HG02798 (cell line): ENCODE measurements at regions not wholly inside any gene's neighbourhood (a gene's known extent, or its start where the extent isn't known, plus 50 kb on each side); places are given as distances from the start of the nearest gene placed in this dataset.

ENCODE experiments used
- ATAC-seq: cut with Tn5 transposase; IDR thresholded peaks from one replicate; pipeline ENCODE4 v1.9.1; 2021; ENCODE audit warnings: mild to moderate bottlenecking; ENCODE audit not compliant: unreplicated experiment, poor library complexity

DNA sequence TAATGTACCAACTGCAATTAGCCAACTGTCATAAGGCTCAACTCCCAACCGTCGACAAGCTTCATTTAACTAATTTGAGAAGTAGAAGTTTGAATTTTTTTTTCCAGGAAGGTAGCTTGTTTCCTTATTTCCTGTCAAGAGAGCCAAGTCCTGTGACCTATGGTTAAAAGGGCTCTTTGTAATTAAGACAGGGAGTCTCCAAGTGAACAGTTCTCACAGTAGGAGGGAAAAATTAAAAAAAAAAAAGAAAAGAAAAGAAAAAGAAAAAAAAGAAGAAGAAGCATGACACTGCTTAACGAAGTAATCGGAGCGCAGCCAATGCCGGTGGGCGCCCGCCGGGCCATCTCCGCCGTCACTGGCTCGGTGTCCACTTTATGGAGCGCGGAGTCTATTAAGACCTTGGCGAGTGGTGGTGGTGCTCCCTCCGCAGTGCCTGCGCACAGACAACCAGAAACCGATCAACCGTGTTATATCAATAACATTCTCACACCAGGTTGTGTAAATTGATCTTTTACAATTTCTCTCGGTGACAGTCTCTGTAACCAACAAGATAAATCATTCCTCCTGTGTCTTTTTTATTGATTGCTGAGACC, 197.2 kb upstream of the POU3F3 start:
- no peak for ATAC-seq

DNA sequence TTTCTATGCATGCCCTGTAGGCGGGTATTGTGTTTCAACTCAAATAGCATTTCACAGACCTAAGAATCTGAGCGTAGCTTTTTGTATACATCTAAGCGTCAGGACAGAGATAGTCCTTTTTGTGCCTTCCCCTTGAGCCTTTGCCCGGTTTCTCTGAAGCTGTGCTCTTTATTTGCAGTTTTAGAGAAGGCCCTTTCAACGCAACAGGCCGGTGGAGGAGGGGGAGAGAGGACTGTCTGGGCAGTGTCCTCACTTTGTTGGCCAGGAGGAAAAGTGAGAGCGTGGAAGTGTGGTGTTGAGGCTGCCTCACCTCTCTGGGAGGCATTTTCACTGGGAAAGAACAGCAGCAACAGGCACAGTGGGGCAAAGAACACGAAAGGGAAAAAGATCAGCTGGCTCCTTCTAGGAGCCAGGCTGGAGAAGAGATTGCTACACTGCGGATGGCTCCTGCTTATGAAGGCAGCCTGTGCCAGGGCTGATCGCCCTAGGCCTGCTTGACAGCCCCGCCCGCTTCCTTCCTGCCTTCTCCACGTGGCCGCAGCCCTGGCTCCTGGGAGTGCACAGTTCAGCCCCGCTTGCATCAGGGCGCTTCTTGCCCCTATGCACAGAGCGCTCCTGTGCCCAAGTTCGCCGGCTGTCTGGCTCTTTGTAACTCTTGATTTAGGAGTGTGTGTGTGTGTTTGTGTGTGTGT, 195.6 kb upstream of the POU3F3 start:
- ATAC-seq, result no peak

DNA sequence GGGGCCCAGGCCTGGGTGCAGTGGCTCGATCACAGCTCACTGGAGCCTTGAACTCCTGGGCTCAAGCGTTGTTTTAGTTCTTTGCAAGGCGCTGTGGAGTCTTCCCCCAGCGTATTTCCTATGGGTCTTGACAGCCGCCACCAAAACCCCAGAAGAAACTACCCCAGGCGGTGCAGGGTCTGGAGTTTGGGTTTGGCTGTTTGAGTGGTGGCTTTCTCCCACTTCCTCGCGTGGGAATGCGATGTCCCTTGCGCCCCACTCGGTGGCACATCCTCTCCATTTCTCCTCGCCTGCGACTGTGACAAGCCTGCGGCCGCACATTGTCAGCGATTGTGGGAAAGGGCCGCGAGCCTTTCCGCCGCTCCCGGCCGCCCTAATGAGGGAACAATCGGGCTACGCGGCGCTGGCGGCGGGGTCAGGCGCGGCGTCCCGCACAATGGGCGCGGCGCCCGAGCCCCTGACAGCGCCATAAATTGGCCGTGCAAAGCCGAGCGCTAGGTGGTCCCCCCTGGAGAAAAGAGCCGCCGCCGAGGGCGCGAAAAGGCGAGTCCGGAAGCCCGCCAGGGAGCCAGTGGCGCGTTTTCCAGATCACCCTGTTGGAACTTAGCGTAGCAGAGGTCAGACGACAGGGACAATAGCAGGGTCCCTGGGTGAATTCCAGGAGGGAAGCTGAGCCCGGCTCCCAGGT, 194.9 kb upstream of the POU3F3 start:
- ATAC-seq, result no peak

DNA sequence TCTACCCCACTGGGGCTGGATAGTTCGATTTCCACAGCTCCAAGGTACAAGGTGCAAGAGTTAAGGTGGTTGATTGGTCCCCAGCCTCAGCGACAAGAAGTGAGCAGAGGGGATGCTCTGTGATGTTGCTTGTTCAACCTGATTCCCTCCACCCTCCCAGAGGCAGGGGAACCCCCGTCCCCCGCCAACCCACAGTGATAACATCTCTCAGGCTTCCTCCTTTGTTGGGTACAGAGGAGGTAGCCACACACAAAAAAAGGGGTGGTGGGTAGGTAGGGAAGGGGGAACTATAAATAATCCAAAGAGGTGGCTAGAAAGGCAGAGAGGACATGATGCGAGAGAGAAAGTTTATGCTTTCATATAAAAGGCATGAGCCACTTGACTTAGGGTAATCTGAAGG, 192.9 kb upstream of the POU3F3 start:
- no peak for ATAC-seq

DNA sequence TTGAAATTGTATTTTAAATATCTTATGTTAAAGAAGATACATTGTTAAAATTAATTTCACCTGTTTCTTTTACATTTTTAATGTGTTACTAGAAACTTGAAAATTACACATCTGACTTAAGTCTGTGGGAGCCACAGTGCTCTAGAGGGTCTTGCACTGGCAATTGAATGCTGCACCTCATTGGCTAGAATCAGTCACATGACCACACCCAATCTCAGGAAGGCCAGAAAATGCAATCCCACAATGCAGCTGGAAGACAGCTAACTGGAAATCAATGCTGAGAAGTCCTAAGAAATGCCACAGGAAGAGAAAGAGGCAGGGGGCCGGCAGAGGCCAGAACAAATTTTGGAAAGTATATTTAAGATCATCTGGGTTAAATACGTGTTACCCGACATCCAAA, 189.2 kb upstream of the POU3F3 start:
- ATAC-seq, result no peak

DNA sequence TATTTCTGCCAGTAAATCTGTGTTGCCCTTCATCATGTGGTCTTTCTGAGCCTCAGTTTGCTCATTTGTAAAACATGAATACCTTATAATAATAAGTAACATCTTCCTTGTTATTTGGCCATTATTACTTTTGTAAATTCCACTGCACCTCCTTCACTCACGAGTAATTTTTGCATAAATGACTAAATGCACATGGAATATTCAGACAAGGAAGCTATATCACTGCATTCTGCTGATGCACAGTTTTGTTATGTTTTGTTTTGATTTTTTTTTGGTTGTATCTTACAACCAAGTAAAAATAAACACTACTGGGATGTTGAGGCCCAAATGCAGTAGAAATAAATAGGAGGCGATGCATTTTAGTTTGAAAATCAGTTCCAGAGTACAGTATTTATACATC, 185.3 kb upstream of the POU3F3 start:
- no peak for ATAC-seq

DNA sequence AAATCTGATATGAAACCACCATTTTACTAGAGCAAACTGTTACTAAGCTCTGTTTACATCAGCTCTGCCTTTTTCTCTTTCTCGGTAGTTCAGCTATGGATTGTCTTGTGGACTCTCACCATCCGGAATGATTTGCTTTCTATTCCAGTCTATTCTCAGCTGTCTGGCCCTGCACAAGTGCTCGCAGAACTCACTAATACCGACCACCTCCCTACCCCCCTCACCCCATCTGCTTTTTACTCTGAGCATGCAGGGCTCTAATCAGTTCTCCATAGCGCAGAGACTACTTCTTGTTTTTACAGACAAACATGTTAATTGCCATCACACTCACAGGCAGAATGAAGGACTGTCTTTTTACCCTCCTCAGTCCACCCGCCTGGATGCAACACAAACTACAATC, 180.7 kb upstream of the POU3F3 start:
- ATAC-seq, result no peak

DNA sequence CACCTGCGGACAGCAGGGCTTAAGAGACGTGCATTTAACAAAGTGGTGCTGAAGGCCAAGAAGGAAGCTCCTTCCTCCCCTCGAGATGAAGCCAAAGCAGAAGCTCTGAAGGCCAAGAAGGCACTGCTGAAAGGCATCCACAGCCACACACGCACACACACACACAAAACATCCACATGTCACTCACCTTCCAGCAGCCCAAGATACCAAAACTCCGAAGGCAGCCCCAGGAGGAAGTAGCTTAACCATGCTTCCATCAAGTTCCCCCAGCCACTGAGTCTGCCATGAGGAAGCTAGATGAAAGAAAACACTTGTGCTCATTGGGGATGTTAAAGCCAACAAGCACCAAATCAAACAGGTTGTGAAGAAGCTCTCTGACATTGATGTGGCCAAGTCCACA, 175.7 kb upstream of the POU3F3 start:
- no peak for ATAC-seq

DNA sequence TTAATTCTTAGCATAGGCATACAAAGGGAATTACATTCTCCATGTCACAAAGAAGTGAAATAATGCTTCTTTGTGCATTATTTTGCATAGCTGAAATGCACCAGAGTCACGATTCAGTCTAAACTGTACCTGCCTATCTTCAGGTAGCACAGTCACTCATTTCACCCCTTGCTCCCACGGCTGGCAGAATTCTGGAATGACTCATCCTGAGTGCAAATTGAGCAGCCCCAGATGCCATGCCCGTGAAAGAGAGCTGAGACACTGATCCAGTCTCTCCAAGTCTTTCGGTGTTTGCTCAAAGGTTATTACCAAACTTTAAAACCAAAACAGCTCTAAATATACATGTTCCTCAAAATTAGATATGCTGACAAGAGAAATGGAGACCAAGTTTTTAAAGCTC, 168.3 kb upstream of the POU3F3 start:
- ATAC-seq, result no peak

DNA sequence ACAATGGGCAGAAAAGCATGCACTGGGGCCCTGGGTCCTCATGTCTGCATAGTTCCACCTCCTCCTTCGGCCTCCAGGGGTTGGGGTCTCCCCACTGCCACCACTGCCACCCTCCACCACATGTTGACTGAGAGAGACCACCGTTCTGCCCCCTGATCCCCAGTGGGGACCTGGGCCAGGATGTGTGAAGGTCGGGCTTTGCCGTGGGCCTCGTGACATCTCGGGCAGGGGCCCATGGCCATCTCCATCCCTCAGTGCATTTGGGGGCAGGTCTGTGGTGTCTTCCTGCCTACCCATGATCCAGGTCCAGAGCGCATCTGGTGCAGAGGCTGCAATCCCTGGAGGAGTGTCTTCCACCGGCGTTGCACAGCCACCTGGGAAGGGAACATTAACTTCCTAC, 166.8 kb upstream of the POU3F3 start:
- no peak for ATAC-seq

DNA sequence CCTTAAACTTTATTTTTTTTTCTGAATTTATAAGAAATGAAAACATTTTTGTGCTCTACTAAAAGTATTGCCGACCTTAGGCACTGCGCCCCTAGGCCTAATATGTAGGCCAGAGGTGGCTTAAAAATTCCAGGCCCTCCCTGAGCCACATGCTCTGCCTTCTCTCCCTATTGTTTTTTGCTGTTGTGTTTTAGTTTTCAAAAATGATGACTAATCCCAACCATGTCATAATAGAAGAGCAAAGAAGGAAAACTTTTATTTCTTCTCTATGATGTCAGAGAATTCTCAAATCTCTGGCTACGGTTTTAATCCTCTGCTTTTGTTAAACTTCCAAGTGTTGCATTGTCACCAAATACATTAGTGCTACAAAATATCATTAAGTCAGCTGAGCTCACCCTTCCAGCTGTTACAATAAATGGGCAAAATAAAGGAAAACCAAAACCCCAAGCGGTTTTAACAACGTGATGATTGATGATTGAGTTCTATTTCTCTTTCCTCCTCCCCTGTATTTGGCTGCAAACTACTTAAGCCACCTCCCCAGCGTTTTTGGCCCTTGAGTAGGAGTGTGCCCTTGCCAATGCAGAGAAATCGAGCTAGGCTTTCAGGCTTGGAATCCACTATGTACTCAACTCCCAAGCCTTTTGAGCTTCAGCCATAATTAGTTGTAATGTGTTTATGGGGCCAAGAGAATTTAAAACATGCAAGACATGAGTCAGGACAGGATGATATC, 163.5 kb upstream of the POU3F3 start:
- ATAC-seq, result no peak

DNA sequence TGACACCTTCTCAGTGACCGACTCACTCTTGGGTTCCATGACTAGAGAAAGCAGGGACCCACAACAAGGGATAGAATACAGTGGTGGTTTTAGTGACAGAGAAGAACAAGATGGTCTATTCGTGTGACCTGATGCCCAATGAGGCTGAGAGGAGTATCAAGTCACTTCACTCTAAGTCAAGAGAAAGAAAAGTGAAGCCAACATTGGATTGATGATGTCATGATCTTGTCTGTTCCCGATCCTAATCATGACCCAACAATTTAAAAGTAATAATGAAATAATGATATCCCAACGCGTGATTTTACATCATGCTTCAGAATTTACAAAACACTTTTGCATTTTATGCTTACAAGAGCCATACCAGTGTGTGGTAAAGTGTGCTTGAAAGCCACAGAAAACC, 155.6 kb upstream of the POU3F3 start:
- no peak for ATAC-seq

DNA sequence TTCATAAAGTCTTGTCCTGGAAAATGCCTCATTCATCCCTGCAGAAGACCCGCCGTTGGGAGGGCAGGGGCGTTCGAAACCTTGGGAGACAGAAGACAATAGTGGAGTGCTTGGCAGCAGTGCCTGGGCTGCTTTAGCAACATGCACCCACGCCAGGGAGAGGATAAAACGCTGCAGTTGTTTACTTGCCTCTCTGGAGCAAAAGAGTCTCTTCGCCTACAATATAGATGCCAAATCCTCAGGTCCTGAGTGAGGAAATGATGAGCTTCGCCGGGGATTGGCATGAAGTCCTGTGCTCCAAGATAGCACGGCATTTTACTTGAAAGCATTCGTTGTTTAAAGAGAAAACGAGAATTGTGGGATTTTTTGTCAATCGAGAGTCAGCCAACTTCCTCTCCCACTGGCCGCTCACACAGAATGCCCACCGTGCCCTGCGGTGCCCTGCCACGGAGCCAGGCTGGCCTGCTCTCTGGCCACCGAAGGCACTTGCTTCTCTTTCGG, 152.5 kb upstream of the POU3F3 start:
- ATAC-seq, result no peak

DNA sequence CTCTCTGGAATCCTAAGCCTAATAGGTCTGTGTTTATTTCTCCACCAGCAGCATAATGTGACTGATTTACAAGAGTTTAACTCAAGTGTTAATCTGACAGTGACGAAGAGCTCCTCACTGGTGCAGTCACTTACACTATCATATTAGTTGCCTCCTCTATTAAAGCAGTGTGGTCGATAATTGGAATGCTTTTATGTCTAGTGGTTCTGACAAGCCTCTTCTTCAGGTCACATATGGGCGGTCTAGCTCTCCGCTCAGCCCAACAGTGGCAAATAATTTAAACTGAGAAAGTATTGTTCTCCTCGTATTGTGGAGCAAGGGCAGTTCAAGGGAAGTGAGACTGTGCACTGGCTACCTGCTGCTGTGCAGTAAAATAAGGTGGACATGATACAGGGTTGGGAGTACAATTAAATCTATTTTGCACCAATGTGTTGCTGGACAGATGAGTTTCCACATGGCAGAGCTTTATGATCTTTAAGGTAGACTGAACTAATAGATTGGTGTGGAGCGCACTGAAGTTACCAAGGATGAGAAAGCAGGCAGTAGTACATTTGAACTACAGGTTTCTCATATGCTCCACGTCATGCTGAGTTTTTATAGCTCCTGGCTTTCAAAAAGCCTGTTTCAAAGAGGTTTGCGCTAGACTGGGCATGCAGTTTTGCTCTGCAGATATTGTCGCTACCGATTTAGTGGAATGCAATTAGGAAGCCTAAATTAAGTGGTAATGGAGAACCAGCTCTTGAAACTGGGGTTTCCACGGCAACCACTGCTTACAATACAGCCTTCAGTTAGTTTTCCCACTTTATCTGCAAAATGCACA, 151.7 kb upstream of the POU3F3 start:
- no peak for ATAC-seq

DNA sequence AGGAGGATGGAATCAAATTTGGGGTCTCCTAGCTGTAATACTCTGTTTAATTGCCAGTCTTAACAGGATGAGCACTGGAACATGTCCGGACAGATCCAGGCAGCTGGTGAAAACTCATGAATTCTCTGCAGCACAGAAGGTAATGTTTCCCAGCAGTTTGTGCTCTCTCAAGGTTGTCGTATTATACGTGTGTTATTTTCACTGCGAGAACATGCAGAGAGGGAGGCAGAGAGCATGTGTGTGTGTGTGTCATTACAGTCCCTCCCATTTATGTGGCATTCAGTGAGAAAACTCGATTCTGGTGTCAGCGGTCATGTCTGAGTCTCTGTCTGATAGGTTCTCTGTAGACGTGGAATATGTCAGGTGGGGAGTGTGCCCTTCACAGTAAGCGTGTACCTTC, 150.2 kb upstream of the POU3F3 start:
- no peak for ATAC-seq

DNA sequence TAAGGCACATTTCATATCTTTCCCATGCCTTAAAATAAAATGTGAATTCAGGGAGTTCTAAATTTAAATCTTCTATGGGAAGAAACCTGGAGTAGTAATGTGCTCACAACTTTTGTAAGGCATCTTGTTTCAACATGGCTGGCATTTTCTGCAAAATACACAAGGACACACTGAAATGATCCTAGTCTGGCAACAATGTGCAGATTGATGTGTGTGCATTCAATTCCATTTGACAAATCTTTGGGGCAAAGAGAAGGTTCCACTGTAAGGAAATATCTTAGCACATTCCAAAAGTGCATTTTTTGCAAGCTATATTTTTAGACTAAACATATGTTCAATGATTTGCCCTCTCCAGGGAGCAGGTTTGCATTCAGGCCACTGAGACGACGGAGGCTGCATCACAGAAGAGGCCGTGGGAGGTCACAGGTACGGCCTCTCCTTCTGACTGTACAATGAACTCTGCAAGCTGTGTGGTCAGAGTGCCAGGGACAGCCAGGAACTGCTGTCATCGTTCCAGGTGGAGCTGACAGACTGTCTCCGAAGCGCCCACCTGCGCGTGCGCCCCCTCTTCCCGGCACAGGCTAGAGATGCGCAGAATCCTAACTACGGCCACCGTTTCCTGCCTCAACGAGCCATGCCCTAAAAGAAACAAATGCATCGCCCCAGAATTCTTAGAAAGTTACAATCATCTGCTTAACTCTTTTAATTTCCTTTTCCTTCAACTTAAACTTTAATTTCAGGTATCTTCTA, 149.2 kb upstream of the POU3F3 start:
- no peak for ATAC-seq

DNA sequence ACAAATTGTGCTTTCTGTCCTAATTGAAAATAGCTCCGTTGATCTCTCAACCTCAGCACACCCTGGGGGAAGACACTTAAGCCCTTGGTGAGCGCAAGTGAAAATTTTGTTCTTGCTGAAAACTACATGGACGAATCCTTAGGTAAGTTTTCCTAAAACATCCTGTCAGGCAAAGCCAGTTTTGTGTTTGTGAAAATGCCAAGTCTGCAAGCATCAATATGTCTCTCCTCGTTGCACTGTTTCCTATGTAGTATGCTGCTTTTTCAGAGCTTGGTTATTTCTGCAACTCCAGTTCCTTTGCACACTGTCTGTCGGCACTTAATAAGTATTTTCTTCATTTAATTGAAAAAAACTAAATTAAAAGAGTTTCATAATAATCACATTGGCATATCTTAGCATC, 146.9 kb upstream of the POU3F3 start:
- no peak for ATAC-seq

DNA sequence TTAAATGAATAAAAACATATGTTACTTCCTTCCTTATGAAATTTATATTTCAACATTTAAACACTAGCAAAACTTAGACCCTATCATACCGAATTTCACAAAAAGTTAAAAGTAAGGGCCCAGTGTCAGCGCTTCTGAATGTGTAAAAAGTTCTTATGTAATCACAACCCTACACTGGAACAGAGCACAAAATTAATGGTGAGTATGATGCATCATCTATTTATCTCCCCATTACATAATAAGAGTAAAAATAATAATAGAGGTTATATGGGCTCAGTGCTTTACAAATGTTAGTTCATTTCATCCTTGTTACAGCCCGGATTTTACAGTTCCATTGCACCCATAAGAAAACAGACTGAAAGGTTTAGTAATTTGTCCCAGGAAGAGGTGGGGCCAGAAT, 144.9 kb upstream of the POU3F3 start:
- ATAC-seq, result no peak

DNA sequence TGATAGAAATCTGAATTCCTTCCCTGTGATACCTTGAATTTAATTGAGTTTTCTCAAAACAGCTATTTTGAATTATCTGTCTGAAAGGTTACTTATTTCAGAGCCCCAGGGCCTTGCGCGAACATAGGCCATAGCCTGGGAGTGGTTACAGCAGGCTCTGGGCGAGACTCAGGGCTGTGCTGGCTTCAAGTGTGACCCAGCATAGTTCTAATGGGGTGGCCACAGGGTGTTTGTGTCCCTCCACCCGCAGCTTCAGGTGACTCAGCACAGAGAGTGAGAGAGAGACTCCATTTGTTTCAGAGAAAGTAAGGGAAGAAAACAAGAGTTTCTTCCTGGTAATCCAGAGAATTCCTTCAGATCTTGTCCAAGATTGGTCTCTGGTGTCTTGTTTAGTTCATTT, 137.9 kb upstream of the POU3F3 start:
- no peak for ATAC-seq
